ENCODE measurements at regions not wholly inside any gene's neighbourhood (a gene's known extent, or its start where the extent isn't known, plus 50 kb on each side); places are given as distances from the start of the nearest gene placed in this dataset.

- H3K27me3 ChIP-seq (ENCODE audit: control insufficient read depth, insufficient read depth, low read length) = no peaks in the 10 kb centered on the region
- no peaks in the 10 kb centered on the region for H3K9me3 ChIP-seq (ENCODE audit: control insufficient read depth, insufficient read depth, low read depth, low read length)
- no peak overlapping the region for H3K4me3 ChIP-seq (ENCODE audit: low read depth, low read length)
- peak overlapping the region; percentile 1; the same call in 1 of the 2 replicates for H3K27ac ChIP-seq (ENCODE audit: low read depth, low read length)
- H3K36me3 ChIP-seq (ENCODE audit: control insufficient read depth, insufficient read depth, low read length) = no peaks in the 10 kb centered on the region
- peaks cover 21% of the 10 kb centered on the region for H3K4me1 ChIP-seq (ENCODE audit: control insufficient read depth, insufficient read depth, low read length)
- H3K9ac ChIP-seq (ENCODE audit: low read length) = peak overlapping the region; percentile 56
Measured at GRCh38 chr2:55112229-55113031, 62.2 kb upstream of the RTN4 start.

GRCh38 chr2:55111570-55112228 lies 61.4 kb upstream of the RTN4 start:
- H3K27me3 ChIP-seq (ENCODE audit: control insufficient read depth, insufficient read depth, low read length) = no peaks in the 10 kb centered on the region
- no peaks in the 10 kb centered on the region for H3K36me3 ChIP-seq (ENCODE audit: control insufficient read depth, insufficient read depth, low read length)
- H3K27ac ChIP-seq (ENCODE audit: low read depth, low read length) = peak overlapping the region; percentile 1; the same call in 1 of the 2 replicates
- H3K9ac ChIP-seq (ENCODE audit: low read length) = peak overlapping the region; percentile 56
- H3K9me3 ChIP-seq (ENCODE audit: control insufficient read depth, insufficient read depth, low read depth, low read length) = no peaks in the 10 kb centered on the region
- H3K4me3 ChIP-seq (ENCODE audit: low read depth, low read length) = no peak overlapping the region
- peaks cover 21% of the 10 kb centered on the region for H3K4me1 ChIP-seq (ENCODE audit: control insufficient read depth, insufficient read depth, low read length)

DNA sequence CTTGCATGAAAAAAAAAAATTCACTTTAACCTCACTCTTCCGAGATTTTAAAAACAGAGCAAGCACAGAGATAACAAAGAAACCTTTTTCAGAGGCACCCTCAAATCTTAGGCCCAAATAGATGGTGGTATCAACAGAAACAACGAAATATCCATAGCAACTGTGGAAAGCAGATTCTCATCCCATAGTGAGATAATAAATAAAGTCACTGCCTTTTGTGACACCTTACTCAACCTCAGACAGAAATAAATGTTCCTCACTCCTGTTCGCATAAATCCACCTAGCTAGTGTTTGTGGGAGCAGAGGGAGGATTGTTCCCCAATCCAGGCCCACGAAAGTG lies 60.9 kb upstream of the RTN4 start:
- no peak overlapping the region for H3K4me3 ChIP-seq (ENCODE audit: low read depth, low read length)
- no peaks in the 10 kb centered on the region for H3K27me3 ChIP-seq (ENCODE audit: control insufficient read depth, insufficient read depth, low read length)
- H3K4me1 ChIP-seq (ENCODE audit: control insufficient read depth, insufficient read depth, low read length) = peaks cover 21% of the 10 kb centered on the region
- no peaks in the 10 kb centered on the region for H3K36me3 ChIP-seq (ENCODE audit: control insufficient read depth, insufficient read depth, low read length)
- H3K9me3 ChIP-seq (ENCODE audit: control insufficient read depth, insufficient read depth, low read depth, low read length) = no peaks in the 10 kb centered on the region
- peak overlapping the region; percentile 56 for H3K9ac ChIP-seq (ENCODE audit: low read length)
- H3K27ac ChIP-seq (ENCODE audit: low read depth, low read length) = peak overlapping the region; percentile 1; the same call in 1 of the 2 replicates

GRCh38 chr2:55109219-55109891 lies 59.1 kb upstream of the RTN4 start:
- Histone ChIP-seq H3K4me1 (ENCODE audit: control insufficient read depth, insufficient read depth, low read length) (peaks cover 18% of the 10 kb centered on the region), H3K27me3 (ENCODE audit: control insufficient read depth, insufficient read depth, low read length) (no peaks in the 10 kb centered on the region), H3K4me3 (ENCODE audit: low read depth, low read length) (no peak overlapping the region), H3K9ac (ENCODE audit: low read length) (no peak overlapping the region), H3K27ac (ENCODE audit: low read depth, low read length) (no peak overlapping the region), H3K36me3 (ENCODE audit: control insufficient read depth, insufficient read depth, low read length) (no peaks in the 10 kb centered on the region), H3K9me3 (ENCODE audit: control insufficient read depth, insufficient read depth, low read depth, low read length) (no peaks in the 10 kb centered on the region)

- Histone ChIP-seq H3K36me3 (ENCODE audit: control insufficient read depth, insufficient read depth, low read length) (no peaks in the 10 kb centered on the region), H3K4me1 (ENCODE audit: control insufficient read depth, insufficient read depth, low read length) (peaks cover 18% of the 10 kb centered on the region), H3K27me3 (ENCODE audit: control insufficient read depth, insufficient read depth, low read length) (no peaks in the 10 kb centered on the region), H3K27ac (ENCODE audit: low read depth, low read length) (no peak overlapping the region), H3K4me3 (ENCODE audit: low read depth, low read length) (no peak overlapping the region), H3K9me3 (ENCODE audit: control insufficient read depth, insufficient read depth, low read depth, low read length) (no peaks in the 10 kb centered on the region), H3K9ac (ENCODE audit: low read length) (no peak overlapping the region)
Measured at GRCh38 chr2:55108456-55109160, 58.4 kb upstream of the RTN4 start.

DNA sequence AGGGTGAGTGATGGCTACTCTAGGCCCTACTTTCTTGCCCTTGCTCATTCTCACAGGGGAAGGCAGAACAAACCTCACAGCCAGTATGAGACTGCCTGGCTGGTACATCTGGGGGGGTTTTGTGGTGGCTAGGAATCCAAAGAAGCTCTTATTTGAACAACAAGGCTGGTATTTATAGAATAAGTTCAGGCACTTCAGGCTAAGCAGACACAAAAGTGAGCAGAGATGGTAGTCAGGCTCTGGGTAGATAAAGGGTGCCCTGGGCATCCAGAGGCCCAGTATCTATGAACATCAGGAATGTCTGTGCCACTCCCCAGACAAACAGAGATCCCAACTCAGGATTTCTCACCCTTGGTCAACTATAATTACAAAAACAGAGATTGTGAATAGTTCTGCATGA lies 57.2 kb upstream of the RTN4 start:
- H3K4me1 ChIP-seq (ENCODE audit: control insufficient read depth, insufficient read depth, low read length) = peaks cover 15% of the 10 kb centered on the region
- H3K9me3 ChIP-seq (ENCODE audit: control insufficient read depth, insufficient read depth, low read depth, low read length) = no peaks in the 10 kb centered on the region
- H3K27ac ChIP-seq (ENCODE audit: low read depth, low read length) = no peak overlapping the region
- no peak overlapping the region for H3K4me3 ChIP-seq (ENCODE audit: low read depth, low read length)
- no peaks in the 10 kb centered on the region for H3K27me3 ChIP-seq (ENCODE audit: control insufficient read depth, insufficient read depth, low read length)
- H3K9ac ChIP-seq (ENCODE audit: low read length) = no peak overlapping the region
- no peaks in the 10 kb centered on the region for H3K36me3 ChIP-seq (ENCODE audit: control insufficient read depth, insufficient read depth, low read length)

- Histone ChIP-seq H3K4me1 (ENCODE audit: control insufficient read depth, insufficient read depth, low read length) (peaks cover 2% of the 10 kb centered on the region), H3K27me3 (ENCODE audit: control insufficient read depth, insufficient read depth, low read length) (no peaks in the 10 kb centered on the region), H3K4me3 (ENCODE audit: low read depth, low read length) (no peak overlapping the region), H3K27ac (ENCODE audit: low read depth, low read length) (no peak overlapping the region), H3K9me3 (ENCODE audit: control insufficient read depth, insufficient read depth, low read depth, low read length) (no peaks in the 10 kb centered on the region), H3K36me3 (ENCODE audit: control insufficient read depth, insufficient read depth, low read length) (no peaks in the 10 kb centered on the region), H3K9ac (ENCODE audit: low read length) (no peak overlapping the region)
Measured at GRCh38 chr2:55106148-55106547, 55.9 kb upstream of the RTN4 start.

DNA sequence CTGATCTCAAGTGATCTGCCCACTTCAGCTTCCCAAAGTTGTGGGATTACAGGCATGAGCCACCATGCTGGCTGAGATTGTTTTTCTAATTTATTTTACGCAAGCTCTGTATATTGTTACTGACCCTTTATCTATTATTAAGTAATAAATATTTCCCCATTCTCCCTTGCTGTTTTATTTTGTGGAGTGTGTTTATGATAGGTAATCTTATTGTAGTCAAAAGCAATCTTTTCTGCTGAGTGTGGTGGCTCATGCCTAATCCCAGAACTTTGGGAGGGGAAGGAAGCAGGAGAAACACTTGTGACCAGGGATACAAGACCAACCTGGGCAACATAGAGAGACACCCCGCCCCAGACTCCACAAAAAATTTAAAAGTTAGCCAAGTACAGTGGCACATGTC lies 55.2 kb upstream of the RTN4 start:
- H3K9ac ChIP-seq (ENCODE audit: low read length) = no peak overlapping the region
- H3K27ac ChIP-seq (ENCODE audit: low read depth, low read length) = no peak overlapping the region
- no peaks in the 10 kb centered on the region for H3K9me3 ChIP-seq (ENCODE audit: control insufficient read depth, insufficient read depth, low read depth, low read length)
- no peak overlapping the region for H3K4me3 ChIP-seq (ENCODE audit: low read depth, low read length)
- 0 out of 2 replicates have a peak, but pooled peaks cover under 1% of the 10 kb centered on the region for H3K4me1 ChIP-seq (ENCODE audit: control insufficient read depth, insufficient read depth, low read length)
- H3K36me3 ChIP-seq (ENCODE audit: control insufficient read depth, insufficient read depth, low read length) = no peaks in the 10 kb centered on the region
- H3K27me3 ChIP-seq (ENCODE audit: control insufficient read depth, insufficient read depth, low read length) = no peaks in the 10 kb centered on the region

GRCh38 chr2:55103046-55103445 lies 52.8 kb upstream of the RTN4 start:
- Histone ChIP-seq H3K4me3 (ENCODE audit: low read depth, low read length) (no peak overlapping the region), H3K27ac (ENCODE audit: low read depth, low read length) (no peak overlapping the region), H3K36me3 (ENCODE audit: control insufficient read depth, insufficient read depth, low read length) (no peaks in the 10 kb centered on the region), H3K9ac (ENCODE audit: low read length) (no peak overlapping the region), H3K9me3 (ENCODE audit: control insufficient read depth, insufficient read depth, low read depth, low read length) (no peaks in the 10 kb centered on the region), H3K27me3 (ENCODE audit: control insufficient read depth, insufficient read depth, low read length) (no peaks in the 10 kb centered on the region), H3K4me1 (ENCODE audit: control insufficient read depth, insufficient read depth, low read length) (peaks cover 4% of the 10 kb centered on the region)

- H3K36me3 ChIP-seq (ENCODE audit: control insufficient read depth, insufficient read depth, low read length) = no peaks in the 10 kb centered on the region
- no peaks in the 10 kb centered on the region for H3K27me3 ChIP-seq (ENCODE audit: control insufficient read depth, insufficient read depth, low read length)
- no peak overlapping the region for H3K4me3 ChIP-seq (ENCODE audit: low read depth, low read length)
- H3K9ac ChIP-seq (ENCODE audit: low read length) = no peak overlapping the region
- H3K4me1 ChIP-seq (ENCODE audit: control insufficient read depth, insufficient read depth, low read length) = peaks cover 10% of the 10 kb centered on the region
- H3K9me3 ChIP-seq (ENCODE audit: control insufficient read depth, insufficient read depth, low read depth, low read length) = no peaks in the 10 kb centered on the region
- H3K27ac ChIP-seq (ENCODE audit: low read depth, low read length) = no peak overlapping the region
Measured at GRCh38 chr2:55102056-55102812, 52.0 kb upstream of the RTN4 start.
